Tibial nerve (tissue), 4 donors: ENCODE measurements at regions not wholly inside any gene's neighbourhood (a gene's known extent, or its start where the extent isn't known, plus 50 kb on each side); places are given as distances from the start of the nearest gene placed in this dataset.

Experiments used
- EP300 ChIP-seq, 2 donors: sonication (generic); formaldehyde crosslinking; IDR thresholded peaks; one replicate each; pipeline ENCODE4 v1.6.1; 2017; ENCODE audit warnings: antibody characterized with exemption in 2 of 2, mild to moderate bottlenecking in 1 of 2
- TF ChIP-seq, protein P1 (sequence below), 5 experiments: fragments of 200-600 bp in 3 of 5; fragments of 450-650 bp in 2 of 5; sonication (generic) in 3 of 5; IDR thresholded peaks; one replicate each; pipeline ENCODE4 v1.5.1; 2016 to 2019; ENCODE audit warnings: antibody characterized with exemption in 5 of 5, mild to moderate bottlenecking in 3 of 5, moderate library complexity in 2 of 5

GRCh38 chr1:67558449-67559193 is 126.4 kb upstream of the GADD45A start:
- TF ChIP-seq, protein P1, sequence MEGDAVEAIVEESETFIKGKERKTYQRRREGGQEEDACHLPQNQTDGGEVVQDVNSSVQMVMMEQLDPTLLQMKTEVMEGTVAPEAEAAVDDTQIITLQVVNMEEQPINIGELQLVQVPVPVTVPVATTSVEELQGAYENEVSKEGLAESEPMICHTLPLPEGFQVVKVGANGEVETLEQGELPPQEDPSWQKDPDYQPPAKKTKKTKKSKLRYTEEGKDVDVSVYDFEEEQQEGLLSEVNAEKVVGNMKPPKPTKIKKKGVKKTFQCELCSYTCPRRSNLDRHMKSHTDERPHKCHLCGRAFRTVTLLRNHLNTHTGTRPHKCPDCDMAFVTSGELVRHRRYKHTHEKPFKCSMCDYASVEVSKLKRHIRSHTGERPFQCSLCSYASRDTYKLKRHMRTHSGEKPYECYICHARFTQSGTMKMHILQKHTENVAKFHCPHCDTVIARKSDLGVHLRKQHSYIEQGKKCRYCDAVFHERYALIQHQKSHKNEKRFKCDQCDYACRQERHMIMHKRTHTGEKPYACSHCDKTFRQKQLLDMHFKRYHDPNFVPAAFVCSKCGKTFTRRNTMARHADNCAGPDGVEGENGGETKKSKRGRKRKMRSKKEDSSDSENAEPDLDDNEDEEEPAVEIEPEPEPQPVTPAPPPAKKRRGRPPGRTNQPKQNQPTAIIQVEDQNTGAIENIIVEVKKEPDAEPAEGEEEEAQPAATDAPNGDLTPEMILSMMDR (IDR thresholded peaks at IDR 0.05) = no peak
- no peak for TF ChIP-seq EP300 (IDR thresholded peaks at IDR 0.05)
